ENCODE measurements at regions not wholly inside any gene's neighbourhood (a gene's known extent, or its start where the extent isn't known, plus 50 kb on each side); places are given as distances from the start of the nearest gene placed in this dataset.

- TF ChIP-seq CTCF (IDR thresholded peaks at IDR 0.05) (no peak), ESRRA (CRISPR knock-in tag; IDR thresholded peaks at IDR 0.05; ENCODE audit: borderline replicate concordance) (no peak), ZNF263 (CRISPR knock-in tag; IDR thresholded peaks at IDR 0.05; ENCODE audit: low read depth) (no peak), RELA (CRISPR knock-in tag; IDR thresholded peaks at IDR 0.05; ENCODE audit: borderline replicate concordance) (no peak), PRDM15 (CRISPR knock-in tag; IDR thresholded peaks at IDR 0.05) (no peak), MLX (CRISPR knock-in tag; IDR thresholded peaks at IDR 0.05) (no peak), ATF2 (CRISPR knock-in tag; IDR thresholded peaks at IDR 0.05; ENCODE audit: borderline replicate concordance, low read depth) (no peak), NR3C1 (CRISPR knock-in tag; conservative IDR thresholded peaks at IDR 0.05; ENCODE audit: low read depth) (no peak), TP53 (CRISPR knock-in tag; IDR thresholded peaks at IDR 0.05) (no peak), ZNF423 (CRISPR knock-in tag; IDR thresholded peaks at IDR 0.05) (no peak), E2F4 (CRISPR knock-in tag; IDR thresholded peaks at IDR 0.05; ENCODE audit: borderline replicate concordance, low read depth) (no peak), FOXK1 (CRISPR knock-in tag; IDR thresholded peaks at IDR 0.05) (no peak), ATF3 (CRISPR knock-in tag; conservative IDR thresholded peaks at IDR 0.05) (no peak), NFYB (CRISPR knock-in tag; conservative IDR thresholded peaks at IDR 0.05; ENCODE audit: low read depth) (no peak)
These were observed 428.7 kb upstream of the LRRC7 start for GRCh38 chr1:69139007-69139406.

Measured in WTC11 (cell line).